ENCODE measurements at regions not wholly inside any gene's neighbourhood (a gene's known extent, or its start where the extent isn't known, plus 50 kb on each side); places are given as distances from the start of the nearest gene placed in this dataset.

- TF ChIP-seq POLR2AphosphoS5 (IDR thresholded peaks at IDR 0.05) (no peak), CTCF (IDR thresholded peaks at IDR 0.05) (no peak), POLR2A (IDR thresholded peaks at IDR 0.05) (no peak)
Measured at GRCh38 chr13:39941911-39942551, 286.6 kb downstream of the COG6 start.
